ENCODE measurements at regions not wholly inside any gene's neighbourhood (a gene's known extent, or its start where the extent isn't known, plus 50 kb on each side); places are given as distances from the start of the nearest gene placed in this dataset.

DNA sequence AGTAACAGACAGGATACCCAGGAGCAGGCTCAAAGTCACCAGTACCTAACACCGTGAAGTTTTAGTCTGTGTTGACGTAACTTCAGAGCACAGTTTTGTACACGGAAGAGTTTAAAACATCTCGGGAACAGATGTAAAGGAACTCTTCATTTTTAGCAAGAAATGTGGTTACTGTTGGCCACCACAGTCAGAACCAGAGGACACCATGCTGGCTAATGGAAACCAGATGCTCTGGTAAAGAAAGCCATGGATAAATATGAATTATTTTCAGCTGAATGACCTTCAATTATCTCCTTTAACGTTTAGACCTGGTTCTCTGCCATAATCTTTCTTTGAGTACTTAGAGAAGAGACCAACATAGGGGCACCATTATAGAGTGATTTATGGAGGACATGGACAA is 115.9 kb downstream of the NTMT2 start:
- TF ChIP-seq, protein P1, sequence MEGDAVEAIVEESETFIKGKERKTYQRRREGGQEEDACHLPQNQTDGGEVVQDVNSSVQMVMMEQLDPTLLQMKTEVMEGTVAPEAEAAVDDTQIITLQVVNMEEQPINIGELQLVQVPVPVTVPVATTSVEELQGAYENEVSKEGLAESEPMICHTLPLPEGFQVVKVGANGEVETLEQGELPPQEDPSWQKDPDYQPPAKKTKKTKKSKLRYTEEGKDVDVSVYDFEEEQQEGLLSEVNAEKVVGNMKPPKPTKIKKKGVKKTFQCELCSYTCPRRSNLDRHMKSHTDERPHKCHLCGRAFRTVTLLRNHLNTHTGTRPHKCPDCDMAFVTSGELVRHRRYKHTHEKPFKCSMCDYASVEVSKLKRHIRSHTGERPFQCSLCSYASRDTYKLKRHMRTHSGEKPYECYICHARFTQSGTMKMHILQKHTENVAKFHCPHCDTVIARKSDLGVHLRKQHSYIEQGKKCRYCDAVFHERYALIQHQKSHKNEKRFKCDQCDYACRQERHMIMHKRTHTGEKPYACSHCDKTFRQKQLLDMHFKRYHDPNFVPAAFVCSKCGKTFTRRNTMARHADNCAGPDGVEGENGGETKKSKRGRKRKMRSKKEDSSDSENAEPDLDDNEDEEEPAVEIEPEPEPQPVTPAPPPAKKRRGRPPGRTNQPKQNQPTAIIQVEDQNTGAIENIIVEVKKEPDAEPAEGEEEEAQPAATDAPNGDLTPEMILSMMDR (IDR thresholded peaks at IDR 0.05), result no peak
- no peak for TF ChIP-seq POLR2A (IDR thresholded peaks at IDR 0.05)
- intact Hi-C loops (cut with DNase I; ENCODE audit: low total_unique reads), result no loop called here
- no peak overlapping the region for H3K4me3 ChIP-seq (ENCODE audit: low read depth, poor library complexity, severe bottlenecking)
- DNase-seq (ENCODE audit: low spot score in 2 of 2), result no peak
- 48 to 58% methylated on average over 5 of the region's 5 CpGs for WGBS, 2 donors

DNA sequence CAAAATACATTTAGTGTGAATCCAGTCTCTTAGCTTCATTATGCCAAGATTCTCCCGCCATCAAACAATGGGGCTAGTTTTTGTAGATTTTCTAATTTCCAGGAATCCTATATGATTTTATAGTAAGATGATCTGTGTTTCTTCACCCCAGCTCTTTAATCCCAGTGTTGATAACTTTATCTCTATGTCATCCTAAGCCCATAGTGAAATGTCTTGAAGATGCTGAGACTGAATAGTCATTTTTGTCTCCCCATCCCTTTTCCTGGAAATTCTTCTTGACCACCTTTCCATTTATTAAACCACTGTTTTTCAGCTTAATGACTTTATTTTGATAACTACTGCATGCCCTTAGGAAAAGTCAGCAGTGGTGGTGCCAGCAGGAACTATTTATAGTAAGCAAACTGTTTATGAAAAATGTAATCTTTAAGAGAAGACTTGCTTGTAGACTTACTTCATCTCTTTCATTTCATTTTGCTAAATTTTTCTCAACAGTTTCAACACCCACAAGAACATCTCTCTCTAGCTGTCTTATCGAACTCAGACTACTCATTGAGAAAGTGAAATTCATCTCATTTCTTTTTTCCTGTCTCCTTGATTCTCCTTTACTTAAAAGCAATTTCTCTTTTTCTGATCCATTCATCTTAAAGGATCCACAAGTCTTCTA is 116.6 kb downstream of the NTMT2 start:
- H3K4me3 ChIP-seq (ENCODE audit: low read depth, poor library complexity, severe bottlenecking), result no peak overlapping the region
- WGBS, 2 donors, result 54 to 56% methylated on average over 2 of the region's 2 CpGs
- intact Hi-C loops (cut with DNase I; ENCODE audit: low total_unique reads), result no loop called here
- no peak for DNase-seq (ENCODE audit: low spot score in 2 of 2)
- TF ChIP-seq, protein P1 (IDR thresholded peaks at IDR 0.05), result no peak
- TF ChIP-seq POLR2A (IDR thresholded peaks at IDR 0.05), result no peak

DNA sequence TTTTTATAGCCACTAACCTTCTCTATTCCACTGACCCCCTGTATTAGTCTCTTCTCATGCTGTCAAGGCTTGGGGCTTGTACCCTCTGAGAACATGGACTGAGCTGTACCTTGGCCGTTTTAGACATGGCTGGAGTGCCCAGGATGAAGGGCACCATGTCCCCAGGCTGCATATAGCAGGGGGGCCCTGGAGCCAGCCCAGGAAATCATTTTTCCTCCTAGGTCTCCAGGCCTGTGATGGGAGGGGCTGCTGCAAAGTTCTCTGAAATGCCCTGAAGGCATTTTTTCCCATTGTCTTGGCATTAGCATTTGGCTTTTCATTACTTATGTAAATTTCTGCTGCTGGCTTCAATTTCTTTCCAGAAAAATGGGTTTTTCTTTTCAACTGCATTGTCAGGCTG is 119.5 kb downstream of the NTMT2 start:
- no peak for TF ChIP-seq POLR2A (IDR thresholded peaks at IDR 0.05)
- TF ChIP-seq, protein P1 (IDR thresholded peaks at IDR 0.05), result no peak
- DNase-seq (ENCODE audit: low spot score in 2 of 2), result no peak
- intact Hi-C loops (cut with DNase I; ENCODE audit: low total_unique reads), result no loop called here
- H3K4me3 ChIP-seq (ENCODE audit: low read depth, poor library complexity, severe bottlenecking), result no peak overlapping the region
- 63 to 82% methylated on average over 1 of the region's 1 CpG for WGBS, 2 donors

DNA sequence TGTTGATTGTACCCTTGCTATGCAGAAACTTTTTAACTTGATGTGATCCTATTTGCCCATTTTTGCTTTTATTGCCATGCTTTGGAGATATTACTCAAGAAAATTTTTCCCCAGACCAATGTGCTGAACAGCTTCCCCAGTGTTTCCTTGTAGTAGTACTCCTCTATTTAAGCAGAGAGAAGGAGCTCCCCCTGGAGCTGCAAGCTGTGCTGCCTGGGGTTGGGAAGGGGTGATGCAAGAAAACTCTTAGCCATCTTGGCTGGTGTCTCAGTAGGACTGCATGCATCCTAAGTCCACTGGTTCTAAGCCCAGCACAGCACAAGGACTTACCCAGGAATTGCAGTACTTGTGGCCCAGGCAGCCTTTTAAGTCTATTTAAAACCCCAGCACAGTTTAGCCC is 121.6 kb downstream of the NTMT2 start:
- H3K4me3 ChIP-seq (ENCODE audit: low read depth, poor library complexity, severe bottlenecking), result no peak overlapping the region
- TF ChIP-seq POLR2A (IDR thresholded peaks at IDR 0.05), result no peak
- TF ChIP-seq, protein P1 (IDR thresholded peaks at IDR 0.05), result no peak
- intact Hi-C loops (cut with DNase I; ENCODE audit: low total_unique reads), result no loop called here
- no peak for DNase-seq (ENCODE audit: low spot score in 2 of 2)

DNA sequence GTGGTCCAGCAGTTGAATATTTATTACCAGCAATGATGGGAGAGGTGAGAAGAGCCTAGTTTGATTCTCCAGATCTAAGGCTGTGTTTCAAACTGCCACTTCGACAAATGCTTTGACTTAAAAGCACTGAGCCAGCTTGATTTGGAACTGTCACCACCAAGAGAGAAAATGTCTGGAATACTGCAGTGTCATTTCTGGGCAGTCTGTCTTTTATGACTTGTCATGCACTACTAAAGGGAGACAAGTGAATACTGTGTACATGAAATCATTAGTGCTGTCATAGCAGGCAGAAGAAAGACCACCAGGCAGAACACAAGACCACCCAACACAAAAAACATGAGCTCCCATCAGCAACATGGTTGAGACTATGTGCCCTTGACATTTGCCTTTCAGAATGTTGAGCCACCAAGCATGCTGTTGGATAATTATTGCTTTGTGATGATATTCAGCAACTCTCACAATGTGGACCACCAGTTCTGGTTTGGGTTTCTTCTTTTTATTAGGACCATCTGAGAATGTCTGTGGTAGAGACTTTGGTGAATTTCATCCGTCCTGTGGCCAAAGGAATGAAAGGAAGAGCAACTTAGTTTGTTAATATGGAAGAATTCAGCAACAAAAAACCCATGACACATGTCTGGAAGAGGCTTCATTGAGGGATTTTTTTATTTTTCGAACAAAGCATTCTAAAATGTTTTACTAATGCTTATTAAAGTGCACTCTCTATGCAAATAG is 125.8 kb downstream of the NTMT2 start:
- H3K4me3 ChIP-seq (ENCODE audit: low read depth, poor library complexity, severe bottlenecking), result no peak overlapping the region
- DNase-seq (ENCODE audit: low spot score in 2 of 2), result no peak
- intact Hi-C loops (cut with DNase I; ENCODE audit: low total_unique reads), result no loop called here
- no peak for TF ChIP-seq POLR2A (IDR thresholded peaks at IDR 0.05)
- TF ChIP-seq, protein P1 (IDR thresholded peaks at IDR 0.05), result no peak
- WGBS, 2 donors, result 47 to 58% methylated on average over 3 of the region's 3 CpGs

Data from lower leg skin (tissue), 4 donors.